Myocyte (in vitro differentiated cells): ENCODE measurements at regions not wholly inside any gene's neighbourhood (a gene's known extent, or its start where the extent isn't known, plus 50 kb on each side); places are given as distances from the start of the nearest gene placed in this dataset.

Experiments used
- DNase-seq: peaks from one replicate; pipeline ENCODE4 v3.0.0-alpha.2; 2012; ENCODE audit warnings: low read depth

GRCh38 chr22:22417495-22418162 lies 90.9 kb downstream of the ZNF280B start:
- DNase-seq: no peak

- DNase-seq: no peak
These were observed 90.4 kb downstream of the ZNF280B start for GRCh38 chr22:22418163-22418549.

GRCh38 chr22:22418957-22419356 lies 89.6 kb downstream of the ZNF280B start:
- no peak for DNase-seq

- no peak for DNase-seq
These were observed 88.0 kb downstream of the ZNF280B start for GRCh38 chr22:22420580-22420979.

- no peak for DNase-seq
These were observed 87.2 kb downstream of the ZNF280B start for GRCh38 chr22:22421392-22421791.

- DNase-seq: peak; percentile 96
These were observed 85.9 kb downstream of the ZNF280B start for GRCh38 chr22:22422629-22423112.

- DNase-seq: no peak
These were observed 84.9 kb downstream of the ZNF280B start for GRCh38 chr22:22423681-22424080.

GRCh38 chr22:22424210-22424800 lies 84.2 kb downstream of the ZNF280B start:
- peak; percentile 95 for DNase-seq

- DNase-seq: peak; percentile 86
These were observed 83.6 kb downstream of the ZNF280B start for GRCh38 chr22:22424956-22425355.

GRCh38 chr22:22425356-22425755 lies 83.2 kb downstream of the ZNF280B start:
- peak; percentile 90 for DNase-seq

- peak; percentile 26 for DNase-seq
These were observed 82.5 kb downstream of the ZNF280B start for GRCh38 chr22:22425783-22426624.

GRCh38 chr22:22427542-22428065 lies 80.9 kb downstream of the ZNF280B start:
- DNase-seq: no peak

GRCh38 chr22:22428222-22429098 lies 80.1 kb downstream of the ZNF280B start:
- no peak for DNase-seq

GRCh38 chr22:22429369-22430108 lies 79.0 kb downstream of the ZNF280B start:
- peak; percentile 30 for DNase-seq

GRCh38 chr22:22430111-22430820 lies 78.3 kb downstream of the ZNF280B start:
- no peak for DNase-seq

- peak; percentile 88 for DNase-seq
These were observed 77.0 kb downstream of the ZNF280B start for GRCh38 chr22:22431271-22432220.

GRCh38 chr22:22432479-22432878 lies 76.1 kb downstream of the ZNF280B start:
- no peak for DNase-seq

GRCh38 chr22:22432937-22433336 lies 75.6 kb downstream of the ZNF280B start:
- DNase-seq: no peak
